ENCODE measurements at regions not wholly inside any gene's neighbourhood (a gene's known extent, or its start where the extent isn't known, plus 50 kb on each side); places are given as distances from the start of the nearest gene placed in this dataset.

- TF ChIP-seq EZH2 (IDR thresholded peaks at IDR 0.05; ENCODE audit: borderline replicate concordance, insufficient read depth, low read depth, low read length, poor library complexity, severe bottlenecking) = no peak
- ATAC-seq (ENCODE audit: low read depth) (no peak), DNase-seq (no peak)
- intact Hi-C loops (cut with micrococcal nuclease) = no loop called here
- H3K36me3 ChIP-seq (replicated peaks in 1 of 2; ENCODE audit: control extremely low read depth in 1 of 2, control insufficient read depth in 1 of 2, extremely low read depth in 1 of 2, insufficient read depth in 2 of 2, low read length in 1 of 2) = no peaks in the 10 kb centered on the region
- H3K9me3 ChIP-seq (ENCODE audit: control extremely low read depth in 1 of 3, control insufficient read depth in 2 of 3, insufficient read depth in 1 of 3, low read length in 2 of 3) = no peaks in the 10 kb centered on the region
- WGBS (ENCODE audit: insufficient coverage) = 66% methylated on average over 10 of the region's 13 CpGs
- H3K4me3 Mint-ChIP-seq = no peak overlapping the region
- ChIA-PET CTCF (interaction anchor here (1.0 to 2.5 kb wide), 4 partner anchors 24 to 30 kb away, joined by 3 to 9 read pairs (median 6); no protein-coding TSS in a partner anchor), POLR2A (interaction anchor here (0.6 to 1.1 kb wide), 2 partner anchors 99 to 335 kb away, joined by 4 to 6 read pairs; no protein-coding TSS in a partner anchor)
- H3K9me3 Mint-ChIP-seq (ENCODE audit: insufficient read depth) = no peaks in the 10 kb centered on the region
- no peak overlapping the region for H3K27ac ChIP-seq (ENCODE audit: low read length in 2 of 2)
- H2AFZ ChIP-seq (ENCODE audit: insufficient read depth, low read depth, low read length, poor library complexity, severe bottlenecking) = no peak overlapping the region
- H3K9ac ChIP-seq (ENCODE audit: low read length) = no peak overlapping the region
- peak overlapping the region; percentile 24 for H3K4me2 ChIP-seq (replicated peaks; ENCODE audit: low read depth, low read length, poor library complexity, severe bottlenecking)
- H3K27me3 ChIP-seq (replicated peaks in 1 of 4; ENCODE audit: control extremely low read depth in 1 of 4, control insufficient read depth in 3 of 4, insufficient read depth in 4 of 4, low read length in 3 of 4) = no peaks in the 10 kb centered on the region
- H3K4me1 Mint-ChIP-seq = peaks cover 43% of the 10 kb centered on the region
- no peaks in the 10 kb centered on the region for H3K79me2 ChIP-seq (ENCODE audit: control insufficient read depth, insufficient read depth, low read length)
- no peaks in the 10 kb centered on the region for H4K20me1 ChIP-seq (ENCODE audit: control insufficient read depth, insufficient read depth, low read length, poor library complexity, severe bottlenecking)
- H3K4me1 ChIP-seq (ENCODE audit: control insufficient read depth in 2 of 2, insufficient read depth in 2 of 2, low read length in 2 of 2) = peaks cover 37 to 46% of the 10 kb centered on the region in 2 donors
- H3K4me3 ChIP-seq (ENCODE audit: control extremely low read depth in 1 of 5, extremely low read depth in 1 of 5, insufficient read depth in 1 of 5, low read depth in 2 of 5, low read length in 4 of 5) = no peak overlapping the region
- peaks cover 7% of the 10 kb centered on the region for H3K27me3 Mint-ChIP-seq
- no peak overlapping the region for H3K27ac Mint-ChIP-seq
These were observed 137.8 kb downstream of the KLF13 start for GRCh38 chr15:31464216-31465082.

DNA sequence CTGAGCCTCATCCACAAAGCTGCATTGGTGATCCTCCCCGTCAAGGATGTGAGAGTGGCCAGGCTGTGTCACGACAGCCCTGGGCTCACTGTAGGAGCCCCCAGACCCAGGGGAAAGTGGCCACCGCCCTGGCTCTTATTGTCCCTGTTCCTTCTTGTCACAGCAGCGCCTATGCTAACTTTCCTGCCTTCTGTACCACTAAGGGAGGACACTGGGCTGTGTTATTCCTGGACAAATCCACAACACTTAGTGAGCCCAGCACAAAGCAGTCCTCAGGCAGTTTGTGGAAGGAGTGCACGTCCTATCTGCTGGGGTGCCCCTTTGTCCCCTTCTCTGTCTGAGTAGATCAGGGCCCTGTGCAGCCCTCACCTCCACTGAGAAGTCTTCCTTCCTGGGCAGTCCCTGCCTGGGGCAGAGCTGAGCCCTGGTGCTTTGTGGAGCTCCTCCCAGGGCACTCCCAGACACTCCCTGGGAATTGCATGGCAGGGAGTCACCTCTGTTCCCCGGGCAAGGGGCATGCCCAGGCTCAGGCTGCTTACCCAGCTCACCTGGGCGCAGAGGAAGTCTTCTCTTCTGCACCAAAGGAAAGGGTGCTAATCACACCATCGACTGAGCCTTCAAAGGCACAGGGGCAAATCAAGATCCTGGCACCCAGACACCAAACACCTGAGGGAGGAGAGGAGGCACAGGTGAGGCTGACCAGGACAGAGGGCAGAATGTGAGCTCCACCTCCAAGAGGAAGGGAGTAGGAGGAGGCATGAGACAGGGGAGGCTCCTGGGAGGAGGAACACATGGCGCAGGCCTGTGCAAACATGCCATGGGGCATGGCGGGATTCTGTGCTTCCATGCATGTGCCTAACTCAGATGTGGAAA, 138.7 kb downstream of the KLF13 start:
- H3K9me3 Mint-ChIP-seq (ENCODE audit: insufficient read depth) = no peaks in the 10 kb centered on the region
- H3K4me1 ChIP-seq (ENCODE audit: control insufficient read depth in 2 of 2, insufficient read depth in 2 of 2, low read length in 2 of 2) = peaks cover 30 to 37% of the 10 kb centered on the region in 2 donors
- no peak overlapping the region for H3K4me3 ChIP-seq (ENCODE audit: control extremely low read depth in 1 of 5, extremely low read depth in 1 of 5, insufficient read depth in 1 of 5, low read depth in 2 of 5, low read length in 4 of 5)
- 84% methylated on average over 8 of the region's 10 CpGs for WGBS (ENCODE audit: insufficient coverage)
- no peaks in the 10 kb centered on the region for H4K20me1 ChIP-seq (ENCODE audit: control insufficient read depth, insufficient read depth, low read length, poor library complexity, severe bottlenecking)
- H3K9ac ChIP-seq (ENCODE audit: low read length) = no peak overlapping the region
- no peaks in the 10 kb centered on the region for H3K27me3 ChIP-seq (replicated peaks in 1 of 4; ENCODE audit: control extremely low read depth in 1 of 4, control insufficient read depth in 3 of 4, insufficient read depth in 4 of 4, low read length in 3 of 4)
- H3K27me3 Mint-ChIP-seq = peaks cover 7% of the 10 kb centered on the region
- no peak for DNase-seq
- no peak for ATAC-seq (ENCODE audit: low read depth)
- H3K27ac Mint-ChIP-seq = no peak overlapping the region
- CTCF ChIA-PET = interaction anchor here (1.0 to 1.6 kb wide), 2 partner anchors 28 to 30 kb away, joined by 3 read pairs; no protein-coding TSS in a partner anchor
- H2AFZ ChIP-seq (ENCODE audit: insufficient read depth, low read depth, low read length, poor library complexity, severe bottlenecking) = no peak overlapping the region
- H3K4me1 Mint-ChIP-seq = peaks cover 39% of the 10 kb centered on the region
- no peak overlapping the region for H3K4me2 ChIP-seq (replicated peaks; ENCODE audit: low read depth, low read length, poor library complexity, severe bottlenecking)
- POLR2A ChIA-PET = interaction anchor here (1.1 kb wide), 1 partner anchor 336 kb away, joined by 4 read pairs; no protein-coding TSS in a partner anchor
- TF ChIP-seq EZH2 (IDR thresholded peaks at IDR 0.05; ENCODE audit: borderline replicate concordance, insufficient read depth, low read depth, low read length, poor library complexity, severe bottlenecking) = no peak
- TF ChIP-seq, protein P1, sequence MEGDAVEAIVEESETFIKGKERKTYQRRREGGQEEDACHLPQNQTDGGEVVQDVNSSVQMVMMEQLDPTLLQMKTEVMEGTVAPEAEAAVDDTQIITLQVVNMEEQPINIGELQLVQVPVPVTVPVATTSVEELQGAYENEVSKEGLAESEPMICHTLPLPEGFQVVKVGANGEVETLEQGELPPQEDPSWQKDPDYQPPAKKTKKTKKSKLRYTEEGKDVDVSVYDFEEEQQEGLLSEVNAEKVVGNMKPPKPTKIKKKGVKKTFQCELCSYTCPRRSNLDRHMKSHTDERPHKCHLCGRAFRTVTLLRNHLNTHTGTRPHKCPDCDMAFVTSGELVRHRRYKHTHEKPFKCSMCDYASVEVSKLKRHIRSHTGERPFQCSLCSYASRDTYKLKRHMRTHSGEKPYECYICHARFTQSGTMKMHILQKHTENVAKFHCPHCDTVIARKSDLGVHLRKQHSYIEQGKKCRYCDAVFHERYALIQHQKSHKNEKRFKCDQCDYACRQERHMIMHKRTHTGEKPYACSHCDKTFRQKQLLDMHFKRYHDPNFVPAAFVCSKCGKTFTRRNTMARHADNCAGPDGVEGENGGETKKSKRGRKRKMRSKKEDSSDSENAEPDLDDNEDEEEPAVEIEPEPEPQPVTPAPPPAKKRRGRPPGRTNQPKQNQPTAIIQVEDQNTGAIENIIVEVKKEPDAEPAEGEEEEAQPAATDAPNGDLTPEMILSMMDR (IDR thresholded peaks at IDR 0.05) = no peak
- no peaks in the 10 kb centered on the region for H3K79me2 ChIP-seq (ENCODE audit: control insufficient read depth, insufficient read depth, low read length)
- no peaks in the 10 kb centered on the region for H3K36me3 ChIP-seq (replicated peaks in 1 of 2; ENCODE audit: control extremely low read depth in 1 of 2, control insufficient read depth in 1 of 2, extremely low read depth in 1 of 2, insufficient read depth in 2 of 2, low read length in 1 of 2)
- no peaks in the 10 kb centered on the region for H3K9me3 ChIP-seq (ENCODE audit: control extremely low read depth in 1 of 3, control insufficient read depth in 2 of 3, insufficient read depth in 1 of 3, low read length in 2 of 3)
- H3K4me3 Mint-ChIP-seq = no peak overlapping the region
- intact Hi-C loops (cut with micrococcal nuclease) = no loop called here
- H3K27ac ChIP-seq (ENCODE audit: low read length in 2 of 2) = no peak overlapping the region

Measured in B cell (primary cell).